ENCODE measurements at regions not wholly inside any gene's neighbourhood (a gene's known extent, or its start where the extent isn't known, plus 50 kb on each side); places are given as distances from the start of the nearest gene placed in this dataset.

DNA sequence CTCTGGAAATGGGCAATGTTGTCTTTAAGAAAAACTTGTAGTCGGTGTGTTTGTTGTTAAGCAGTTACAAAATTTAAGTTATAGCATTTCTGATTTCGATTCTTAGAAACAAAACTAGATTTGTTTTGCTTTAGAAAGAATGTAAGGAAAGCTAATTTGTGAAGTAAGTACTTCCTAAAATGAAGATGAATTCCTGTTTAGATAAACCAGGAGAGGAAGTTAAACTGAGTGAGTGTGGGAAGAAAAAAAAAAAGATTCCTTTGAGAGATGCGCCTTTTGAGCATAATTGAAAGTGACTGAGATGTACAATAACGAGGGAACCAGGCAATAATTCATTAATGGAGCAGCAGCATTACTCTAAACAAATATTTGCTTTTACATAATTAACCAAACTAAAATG lies 52.4 kb upstream of the ALOX12 start (continued):
- TF ChIP-seq ATF3 (IDR thresholded peaks at IDR 0.05; ENCODE audit: insufficient read depth, low read depth, low read length) (no peak), RNF2 (IDR thresholded peaks at IDR 0.05; ENCODE audit: borderline replicate concordance, low read depth, low read length, missing control alignments, poor library complexity, severe bottlenecking) (no peak)
